Fibroblast of pulmonary artery (primary cell): ENCODE measurements at regions not wholly inside any gene's neighbourhood (a gene's known extent, or its start where the extent isn't known, plus 50 kb on each side); places are given as distances from the start of the nearest gene placed in this dataset.

Experiments used
- DNase-seq: peaks from one replicate; pipeline ENCODE4 v3.0.0-alpha.2; 2010; ENCODE audit warnings: low read depth
- H3K4me3 ChIP-seq: replicated peaks from 2 replicates; pipeline ENCODE4 v1.5.1; 2011; ENCODE audit warnings: low read depth, mild to moderate bottlenecking, control low read depth, low read length, moderate library complexity
- TF ChIP-seq, protein P1 (sequence below): IDR thresholded peaks from 2 replicates; pipeline ENCODE4 v1.5.1; 2011; ENCODE audit warnings: mild to moderate bottlenecking, control low read depth, low read length, inconsistent platforms; ENCODE audit errors: missing control alignments

DNA sequence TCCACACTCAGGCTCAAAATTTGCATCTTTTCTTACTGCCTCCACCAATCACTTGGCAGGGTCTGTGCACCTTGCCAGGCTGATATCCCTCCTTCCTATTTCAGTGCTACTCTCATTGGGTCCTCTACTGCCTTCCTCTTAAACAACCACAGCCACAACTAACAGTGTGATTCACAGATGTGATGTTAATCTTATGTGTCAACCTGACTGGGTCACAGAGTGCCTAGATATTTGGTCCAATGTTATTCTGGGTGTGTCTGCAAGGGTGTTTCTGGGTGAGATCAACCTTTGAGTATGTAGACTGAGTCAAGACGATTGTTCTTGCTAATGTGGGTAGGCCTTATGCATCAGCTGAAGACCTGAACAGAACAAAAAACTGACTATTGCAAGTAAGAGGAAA is 51.3 kb upstream of the IRX6 start:
- H3K4me3 ChIP-seq, result no peak overlapping the region
- TF ChIP-seq, protein P1, sequence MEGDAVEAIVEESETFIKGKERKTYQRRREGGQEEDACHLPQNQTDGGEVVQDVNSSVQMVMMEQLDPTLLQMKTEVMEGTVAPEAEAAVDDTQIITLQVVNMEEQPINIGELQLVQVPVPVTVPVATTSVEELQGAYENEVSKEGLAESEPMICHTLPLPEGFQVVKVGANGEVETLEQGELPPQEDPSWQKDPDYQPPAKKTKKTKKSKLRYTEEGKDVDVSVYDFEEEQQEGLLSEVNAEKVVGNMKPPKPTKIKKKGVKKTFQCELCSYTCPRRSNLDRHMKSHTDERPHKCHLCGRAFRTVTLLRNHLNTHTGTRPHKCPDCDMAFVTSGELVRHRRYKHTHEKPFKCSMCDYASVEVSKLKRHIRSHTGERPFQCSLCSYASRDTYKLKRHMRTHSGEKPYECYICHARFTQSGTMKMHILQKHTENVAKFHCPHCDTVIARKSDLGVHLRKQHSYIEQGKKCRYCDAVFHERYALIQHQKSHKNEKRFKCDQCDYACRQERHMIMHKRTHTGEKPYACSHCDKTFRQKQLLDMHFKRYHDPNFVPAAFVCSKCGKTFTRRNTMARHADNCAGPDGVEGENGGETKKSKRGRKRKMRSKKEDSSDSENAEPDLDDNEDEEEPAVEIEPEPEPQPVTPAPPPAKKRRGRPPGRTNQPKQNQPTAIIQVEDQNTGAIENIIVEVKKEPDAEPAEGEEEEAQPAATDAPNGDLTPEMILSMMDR, result no peak
- no peak for DNase-seq

DNA sequence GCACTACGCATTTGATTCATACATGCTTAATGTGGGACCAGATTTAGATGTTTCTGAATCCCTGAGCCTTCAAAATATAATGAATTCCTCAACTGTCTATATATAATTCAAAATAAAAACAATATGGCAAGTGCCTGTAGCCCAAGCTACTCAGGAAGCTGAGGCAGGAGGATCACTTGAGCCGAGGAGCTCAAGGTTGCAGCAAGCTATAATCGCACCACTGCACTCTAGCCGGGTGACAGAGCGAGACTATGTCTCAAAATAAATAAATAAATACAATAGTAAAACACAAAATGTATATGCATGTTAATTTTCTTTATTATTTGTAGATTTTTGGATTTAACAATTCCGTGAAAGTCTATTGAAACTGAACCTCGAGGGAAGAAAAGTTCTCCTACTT is 50.6 kb upstream of the IRX6 start:
- no peak overlapping the region for H3K4me3 ChIP-seq
- DNase-seq, result no peak
- TF ChIP-seq, protein P1, result no peak

DNA sequence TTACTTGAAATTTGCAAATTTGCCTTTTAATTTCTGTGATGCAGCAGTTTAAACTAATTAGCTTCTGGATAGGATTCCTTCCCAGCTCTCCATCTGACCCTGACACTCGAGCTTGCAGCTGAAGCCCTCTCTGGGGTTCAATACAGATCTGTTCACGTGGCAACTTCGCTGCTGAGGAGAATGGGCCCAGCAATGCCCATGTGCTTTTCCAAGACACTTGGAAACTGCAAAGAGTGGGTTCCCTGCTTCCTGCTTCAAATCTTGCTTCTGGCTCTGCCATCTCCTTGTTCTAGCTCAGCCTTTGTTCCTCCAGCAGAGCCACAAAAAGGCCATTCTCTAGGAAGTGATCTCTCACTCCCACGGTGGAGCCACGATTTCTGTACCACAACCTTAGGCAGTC is 50.0 kb upstream of the IRX6 start:
- TF ChIP-seq, protein P1, result no peak
- no peak overlapping the region for H3K4me3 ChIP-seq
- DNase-seq, result no peak
